ENCODE measurements at regions not wholly inside any gene's neighbourhood (a gene's known extent, or its start where the extent isn't known, plus 50 kb on each side); places are given as distances from the start of the nearest gene placed in this dataset.
A peak's percentile ranks its signal among the peaks of the same experiment; 100 is the strongest.

GRCh38 chr1:218995091-218995665 is 178.5 kb upstream of the LYPLAL1 start:
- no peak overlapping the region for H3K4me3 ChIP-seq (replicated peaks in 1 of 2; ENCODE audit: low read depth in 2 of 2, low read length in 2 of 2)
- no peak for DNase-seq (ENCODE audit: low read depth in 2 of 2)
- no peak for TF ChIP-seq CTCF (IDR thresholded peaks at IDR 0.05; ENCODE audit: low read depth, low read length)

GRCh38 chr1:218996362-218996761 is 177.3 kb upstream of the LYPLAL1 start:
- TF ChIP-seq CTCF (IDR thresholded peaks at IDR 0.05; ENCODE audit: low read depth, low read length) = no peak
- peak in 1 of 2 donors; percentile 38 for DNase-seq (ENCODE audit: low read depth in 2 of 2)
- H3K4me3 ChIP-seq (replicated peaks in 1 of 2; ENCODE audit: low read depth in 2 of 2, low read length in 2 of 2) = no peak overlapping the region

GRCh38 chr1:219000005-219000404 is 173.7 kb upstream of the LYPLAL1 start:
- TF ChIP-seq CTCF (IDR thresholded peaks at IDR 0.05; ENCODE audit: low read depth, low read length) = no peak

GRCh38 chr1:219000631-219001030 is 173.0 kb upstream of the LYPLAL1 start:
- TF ChIP-seq CTCF (IDR thresholded peaks at IDR 0.05; ENCODE audit: low read depth, low read length) = no peak
- peak in 1 of 2 donors; percentile 22 for DNase-seq (ENCODE audit: low read depth in 2 of 2)

More at GRCh38 chr1:219000005-219000404, 173.7 kb upstream of the LYPLAL1 start:
- no peak for DNase-seq (ENCODE audit: low read depth in 2 of 2)
- H3K4me3 ChIP-seq (replicated peaks in 1 of 2; ENCODE audit: low read depth in 2 of 2, low read length in 2 of 2) = no peak overlapping the region

GRCh38 chr1:219010720-219011119 is 163.0 kb upstream of the LYPLAL1 start:
- no peak for TF ChIP-seq CTCF (IDR thresholded peaks at IDR 0.05; ENCODE audit: low read depth, low read length)
- H3K4me3 ChIP-seq (replicated peaks in 1 of 2; ENCODE audit: low read depth in 2 of 2, low read length in 2 of 2) = no peak overlapping the region
- no peak for DNase-seq (ENCODE audit: low read depth in 2 of 2)

More at GRCh38 chr1:219000631-219001030, 173.0 kb upstream of the LYPLAL1 start:
- H3K4me3 ChIP-seq (replicated peaks in 1 of 2; ENCODE audit: low read depth in 2 of 2, low read length in 2 of 2) = no peak overlapping the region

- no peak for DNase-seq (ENCODE audit: low read depth in 2 of 2)
- TF ChIP-seq CTCF (IDR thresholded peaks at IDR 0.05; ENCODE audit: low read depth, low read length) = no peak
- H3K4me3 ChIP-seq (replicated peaks in 1 of 2; ENCODE audit: low read depth in 2 of 2, low read length in 2 of 2) = no peak overlapping the region
These were observed 153.3 kb upstream of the LYPLAL1 start for GRCh38 chr1:219020386-219020785.

GRCh38 chr1:219020846-219021245 is 152.8 kb upstream of the LYPLAL1 start:
- no peak overlapping the region for H3K4me3 ChIP-seq (replicated peaks in 1 of 2; ENCODE audit: low read depth in 2 of 2, low read length in 2 of 2)
- TF ChIP-seq CTCF (IDR thresholded peaks at IDR 0.05; ENCODE audit: low read depth, low read length) = no peak
- DNase-seq (ENCODE audit: low read depth in 2 of 2) = no peak
